Pons (tissue), 1 donor: ENCODE measurements at regions not wholly inside any gene's neighbourhood (a gene's known extent, or its start where the extent isn't known, plus 50 kb on each side); places are given as distances from the start of the nearest gene placed in this dataset.

Source experiments
- DNase-seq: peaks from one replicate; pipeline ENCODE4 v3.0.0-alpha.2; 2016; ENCODE audit warnings: low spot score

DNA sequence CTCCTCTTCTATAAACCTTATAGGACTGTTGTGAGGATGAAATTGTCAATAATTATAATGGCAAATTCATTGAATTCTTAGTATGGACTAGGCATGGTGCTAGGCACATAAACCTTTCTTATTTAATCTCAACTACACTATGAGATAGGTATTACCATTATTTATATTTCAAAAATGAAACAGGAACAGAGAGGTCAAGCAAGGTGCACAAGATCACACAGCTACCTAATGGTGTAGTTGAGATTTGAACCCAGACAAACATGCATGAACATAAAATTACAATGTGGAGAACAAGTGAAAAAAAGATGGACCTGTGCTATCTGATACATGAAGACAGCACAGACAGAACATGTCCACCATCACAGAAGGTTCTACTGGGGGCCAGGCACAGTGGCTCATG, 156.7 kb downstream of the AXIN2 start:
- no peak for DNase-seq

DNA sequence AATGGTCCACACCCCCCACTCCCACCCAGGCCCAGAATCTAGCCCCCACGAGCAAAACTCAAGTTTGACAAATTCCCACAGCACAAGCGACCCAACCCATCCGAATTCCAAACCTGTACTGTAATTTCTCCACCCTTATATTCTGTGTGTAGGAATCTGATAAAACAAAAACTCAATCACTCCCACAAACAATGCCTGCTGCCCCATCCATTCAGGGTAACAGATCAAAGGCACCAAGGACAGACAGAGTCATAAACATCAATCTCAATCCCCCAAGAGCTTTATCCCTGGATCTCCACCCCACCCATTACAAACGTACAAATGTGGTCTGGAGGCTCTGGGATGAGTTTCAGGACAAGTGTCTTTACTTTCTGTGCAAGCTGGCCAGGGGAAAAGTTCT, 157.8 kb downstream of the AXIN2 start:
- DNase-seq = no peak

DNA sequence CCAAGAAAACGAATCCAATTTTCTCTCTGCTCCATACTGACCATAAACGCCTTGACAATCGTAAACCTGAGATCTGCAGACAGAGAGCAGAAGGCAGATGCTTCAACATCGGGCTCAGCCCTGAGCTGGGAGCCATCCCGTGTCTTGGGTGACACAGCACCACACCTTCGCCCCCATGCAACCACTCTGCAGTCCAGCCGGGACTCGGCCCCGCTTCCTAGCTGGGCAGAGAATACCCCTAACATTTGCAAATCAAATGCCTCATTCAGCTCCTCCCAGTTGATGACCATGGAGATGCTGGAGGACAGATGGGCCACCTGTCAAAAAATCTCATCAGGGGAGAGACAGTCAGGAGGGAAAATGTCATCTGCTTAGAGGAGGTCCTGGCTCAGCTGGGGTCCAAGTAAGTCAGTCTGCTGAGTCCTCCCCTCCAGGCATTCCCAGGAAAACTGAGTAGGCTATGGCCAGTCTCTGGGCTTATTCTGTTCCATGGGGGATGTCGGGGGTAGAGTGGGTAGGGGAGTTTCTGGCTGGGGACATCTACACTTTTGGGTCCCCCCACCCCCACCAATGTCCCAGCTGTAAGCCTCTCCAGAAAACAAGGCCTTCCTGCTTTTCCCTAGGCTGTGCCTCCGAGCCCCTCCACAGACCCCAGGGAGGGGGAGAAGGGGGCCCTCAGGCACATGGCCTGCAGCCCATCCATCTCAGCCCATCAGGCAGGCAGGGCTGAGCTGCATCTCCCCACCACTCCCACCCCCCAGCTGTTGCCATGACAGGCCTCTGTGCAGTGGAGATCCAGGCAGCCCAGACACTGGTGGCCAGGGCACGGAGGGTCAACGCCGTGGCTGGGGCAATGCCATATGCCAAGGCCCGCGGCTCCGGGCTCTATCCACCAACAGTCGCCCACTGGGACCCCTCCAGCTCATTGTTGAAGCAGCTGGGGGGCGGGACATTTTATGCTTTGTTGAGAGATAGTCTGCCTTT, 158.6 kb downstream of the AXIN2 start:
- DNase-seq = no peak

DNA sequence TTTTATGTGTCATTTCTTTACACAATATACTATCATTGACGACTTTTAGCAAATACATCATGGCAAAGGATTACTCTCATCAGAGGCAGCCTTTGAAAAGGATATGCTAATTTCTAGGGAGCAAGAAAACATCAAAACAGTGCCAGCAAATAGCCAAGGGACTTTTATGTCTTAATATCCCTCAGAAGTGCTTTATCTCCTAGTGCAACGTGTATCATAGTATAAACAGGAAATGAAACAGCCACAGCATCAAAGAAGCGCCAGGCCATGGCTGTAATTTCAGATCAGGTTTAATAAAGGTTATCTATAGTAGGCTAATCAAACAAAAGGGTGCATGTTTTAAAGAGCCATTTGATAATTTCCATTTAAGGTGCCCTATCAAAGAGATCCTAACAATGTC, 159.9 kb downstream of the AXIN2 start:
- peak; percentile 3 for DNase-seq

DNA sequence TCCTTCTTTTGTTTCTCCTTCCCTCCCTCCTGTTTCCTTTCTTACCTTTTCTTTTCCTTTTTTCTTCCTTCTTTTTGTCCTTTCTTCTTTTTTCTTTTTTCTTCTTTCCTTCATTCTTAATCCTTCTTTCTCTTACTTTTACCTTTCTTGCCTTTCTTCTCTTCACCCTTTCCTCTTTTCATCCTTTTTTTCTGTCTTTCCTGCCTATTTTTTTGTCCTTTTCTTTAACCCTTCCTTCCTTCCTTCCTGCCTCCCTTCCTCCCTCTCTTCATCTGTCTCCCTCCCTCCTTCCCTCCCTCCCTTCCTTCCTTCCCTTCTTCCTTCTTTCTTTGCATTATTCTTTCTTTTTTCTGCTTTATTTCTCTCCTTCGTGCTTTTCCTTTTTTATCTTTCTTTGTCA, 160.7 kb downstream of the AXIN2 start:
- no peak for DNase-seq

DNA sequence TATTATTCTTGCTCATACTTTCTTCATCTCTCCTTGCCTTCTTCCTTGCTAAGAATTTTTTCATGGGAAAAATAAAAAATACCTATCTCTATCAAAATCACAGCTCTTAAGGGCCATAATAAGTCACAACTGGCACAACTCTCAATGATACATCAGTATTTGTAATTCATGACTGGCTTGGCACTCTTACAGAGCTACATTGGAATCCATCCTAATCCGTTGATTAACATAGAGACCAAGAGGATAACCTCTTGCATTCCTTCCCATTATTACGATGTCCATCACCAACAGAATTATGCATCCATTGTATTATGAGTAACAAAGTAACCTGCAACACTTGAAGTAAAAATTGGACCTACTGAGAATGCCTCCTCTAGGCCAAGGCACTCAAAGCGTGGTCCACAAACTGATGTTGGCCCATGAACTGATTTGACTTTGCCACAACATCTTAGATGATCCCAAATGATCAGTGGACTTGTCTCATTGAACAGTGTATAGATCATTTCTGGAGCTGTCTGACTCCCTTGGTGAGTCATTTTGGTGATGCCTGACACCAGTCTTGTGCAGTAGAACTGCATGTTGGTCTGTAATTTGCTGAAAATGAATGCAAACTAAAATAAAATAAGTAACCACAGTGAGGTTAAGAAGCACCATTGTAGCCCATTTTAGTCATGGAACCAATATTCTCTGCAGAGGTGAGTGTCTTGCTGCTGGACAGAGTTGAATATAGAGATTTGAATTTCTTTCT, 163.2 kb downstream of the AXIN2 start:
- no peak for DNase-seq

DNA sequence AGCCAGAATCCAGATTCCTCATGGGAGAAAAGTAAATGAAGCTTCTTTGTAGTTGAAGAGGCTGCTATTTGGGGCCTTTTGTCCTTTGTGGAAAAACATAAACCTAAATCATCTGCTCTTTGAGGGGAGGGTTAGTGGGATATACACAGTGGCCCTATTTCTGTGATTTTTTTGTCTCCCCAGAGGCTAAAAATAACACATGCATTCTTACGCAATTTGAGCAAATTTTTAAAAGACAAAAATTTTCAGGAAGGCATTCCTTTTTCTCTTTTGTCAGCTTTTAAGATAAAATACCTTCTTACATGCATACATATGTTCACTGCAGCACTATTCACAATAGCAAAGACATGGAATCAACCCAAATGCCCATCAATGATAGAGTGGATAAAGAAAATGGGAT, 165.5 kb downstream of the AXIN2 start:
- DNase-seq = no peak

DNA sequence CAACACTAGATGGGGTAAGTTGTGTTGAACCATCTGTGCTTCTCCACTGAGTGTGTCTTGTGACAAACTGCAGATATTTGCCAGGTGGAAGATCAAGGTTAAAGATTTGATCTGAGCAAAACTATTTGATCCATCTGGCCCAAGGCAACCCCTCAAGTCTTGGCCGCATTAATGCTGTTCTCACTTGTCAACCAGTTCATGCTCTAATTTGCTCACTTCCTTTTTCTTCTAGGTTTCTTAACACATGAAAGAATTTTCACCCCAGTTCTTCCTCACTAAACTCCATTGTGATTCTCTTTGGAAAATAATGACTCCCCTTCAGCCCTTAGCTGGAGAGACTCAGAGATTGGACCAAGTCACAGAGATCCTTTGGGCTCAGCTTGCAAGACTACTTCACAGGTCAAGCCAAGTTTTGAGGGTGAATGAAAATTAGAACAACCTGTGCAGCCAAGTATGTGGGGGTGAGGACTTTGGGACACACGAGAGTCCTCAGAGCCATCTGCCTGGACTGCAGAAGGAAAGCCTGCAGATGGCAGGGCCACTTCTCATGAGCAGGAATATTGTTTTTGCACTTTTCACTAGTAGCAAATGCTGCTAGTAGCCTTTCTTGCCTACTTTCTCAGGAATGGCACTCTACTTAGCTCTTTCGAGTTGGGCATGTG, 166.5 kb downstream of the AXIN2 start:
- DNase-seq = peak; percentile 12

DNA sequence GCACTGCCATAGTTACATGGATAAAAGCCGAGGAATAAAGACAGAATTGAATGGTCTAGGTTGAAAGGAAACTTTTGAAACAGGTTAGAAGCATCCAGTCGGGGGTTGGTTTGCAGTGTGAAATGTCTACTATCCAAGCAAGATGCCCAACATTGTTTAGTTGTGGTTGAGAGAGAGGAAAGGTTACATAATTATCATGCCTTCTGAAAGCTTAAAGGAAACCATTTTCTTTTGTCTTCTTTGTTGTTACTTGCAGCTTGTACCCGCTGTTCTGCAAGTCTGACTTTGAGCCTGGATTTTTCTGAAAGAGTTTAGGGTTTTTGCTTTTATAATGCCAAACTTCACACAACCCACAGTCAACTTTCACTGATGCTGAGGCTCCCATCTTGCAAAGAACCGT, 167.9 kb downstream of the AXIN2 start:
- DNase-seq = no peak

DNA sequence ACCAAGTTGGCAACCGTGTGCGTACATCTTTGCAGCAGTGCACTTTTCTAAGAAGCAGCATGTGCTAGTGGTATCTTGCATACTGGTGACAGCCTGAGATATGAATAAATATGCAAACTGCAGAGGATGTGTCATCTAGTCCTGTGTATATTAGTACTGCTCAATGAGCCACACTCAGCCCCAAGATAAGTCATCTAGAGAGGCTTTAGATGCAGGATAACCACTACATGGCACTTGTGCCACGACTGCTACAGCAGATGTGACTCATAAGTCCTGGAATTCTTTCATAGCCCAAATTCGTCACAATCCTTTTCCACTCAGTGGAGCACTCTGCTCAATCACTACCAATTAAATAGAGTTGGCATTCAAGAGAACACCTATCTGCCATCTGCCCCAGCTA, 171.5 kb downstream of the AXIN2 start:
- peak; percentile 11 for DNase-seq

DNA sequence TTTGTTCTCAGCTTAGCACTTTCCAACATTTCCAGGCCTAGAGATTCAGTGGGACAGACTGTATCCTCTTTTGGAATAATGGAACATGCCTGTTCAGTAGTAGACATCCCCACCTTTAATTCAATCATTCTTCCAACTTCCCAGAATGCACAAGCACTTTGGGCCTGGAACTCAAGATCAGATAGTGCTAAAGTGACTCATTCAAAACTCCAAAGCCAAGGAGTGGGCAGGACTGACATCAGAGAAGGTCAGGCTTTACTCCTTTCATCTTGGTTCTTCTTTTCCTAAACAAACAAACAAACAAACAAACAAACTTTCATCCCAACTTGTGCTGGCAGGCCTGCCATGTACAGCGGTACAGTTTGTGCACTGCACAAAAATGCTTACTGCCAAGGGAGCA, 172.0 kb downstream of the AXIN2 start:
- no peak for DNase-seq

DNA sequence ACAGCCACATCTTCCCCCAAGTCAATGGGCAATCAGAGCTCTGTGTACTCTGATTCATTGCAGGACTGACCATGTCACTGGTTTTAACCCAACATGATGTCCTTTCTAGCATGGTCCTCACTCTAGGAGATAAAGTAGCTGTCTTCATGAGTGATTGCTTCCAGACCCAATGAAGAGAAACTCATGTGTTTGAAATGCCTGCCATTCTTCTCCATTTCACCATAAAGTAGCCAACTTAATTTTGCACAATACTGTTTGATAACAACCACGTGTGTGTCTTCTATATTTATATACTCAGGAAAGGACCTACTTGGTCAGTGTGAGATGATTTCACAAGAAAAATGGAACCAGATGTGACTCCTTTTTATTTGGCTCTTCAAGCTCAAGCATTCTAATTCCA, 172.5 kb downstream of the AXIN2 start:
- no peak for DNase-seq

DNA sequence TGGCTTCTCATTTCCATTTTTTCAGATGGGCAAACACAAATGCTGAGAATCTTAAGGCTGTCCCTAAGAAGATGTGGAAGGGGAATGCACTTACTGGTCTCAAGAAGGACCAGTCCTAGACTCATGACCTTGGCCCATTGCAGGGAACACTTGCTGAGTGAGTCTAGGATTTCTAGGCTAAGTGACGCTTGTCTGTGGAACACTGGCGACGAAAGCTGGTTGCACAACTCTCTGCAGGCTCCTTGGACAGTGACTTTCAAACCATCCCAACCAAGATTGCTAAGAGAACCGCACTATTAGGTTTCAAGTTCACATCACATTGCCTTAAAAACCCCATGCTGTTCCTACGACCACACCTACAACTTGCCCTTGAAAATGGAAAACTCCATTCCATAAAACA, 174.1 kb downstream of the AXIN2 start:
- DNase-seq = no peak

DNA sequence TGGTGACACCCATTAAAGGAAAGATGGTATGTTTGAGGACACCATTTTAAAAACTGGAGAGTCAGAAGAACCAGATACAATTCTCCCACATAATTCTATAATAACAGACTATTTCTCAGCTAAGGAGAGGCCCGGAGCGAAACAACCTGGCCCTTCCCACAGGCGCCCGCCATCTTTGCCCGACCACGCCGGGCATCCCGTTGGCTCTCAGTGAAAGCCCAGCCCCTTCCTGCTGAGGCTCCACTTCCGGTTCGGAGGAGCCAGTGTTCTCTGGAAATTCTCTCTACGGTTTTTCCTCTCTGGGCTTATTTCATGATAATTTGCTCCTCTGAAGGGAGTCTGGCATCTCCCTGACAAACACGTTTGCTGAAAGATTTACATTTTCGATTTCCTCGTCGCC, 175.7 kb downstream of the AXIN2 start:
- DNase-seq = no peak

DNA sequence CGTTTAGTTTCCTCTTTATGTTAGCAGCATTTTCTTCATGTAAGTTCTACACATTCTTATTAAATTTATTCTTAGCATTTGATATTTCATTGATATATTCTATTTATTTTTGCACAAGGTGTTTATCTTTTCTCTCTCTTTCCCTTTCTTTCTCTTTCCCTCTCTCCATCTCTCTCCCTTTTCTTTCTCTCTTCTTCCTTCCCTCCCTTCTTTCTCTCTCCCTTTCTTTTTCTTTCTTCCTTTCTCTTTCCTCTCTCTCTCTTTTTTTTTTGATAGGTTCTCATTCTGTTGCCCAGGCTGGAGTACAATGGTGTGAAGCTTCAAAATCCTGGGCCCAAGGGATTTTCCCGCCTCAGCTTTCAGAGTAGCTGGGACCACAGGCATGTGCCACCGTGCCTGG, 176.4 kb downstream of the AXIN2 start:
- DNase-seq = no peak

DNA sequence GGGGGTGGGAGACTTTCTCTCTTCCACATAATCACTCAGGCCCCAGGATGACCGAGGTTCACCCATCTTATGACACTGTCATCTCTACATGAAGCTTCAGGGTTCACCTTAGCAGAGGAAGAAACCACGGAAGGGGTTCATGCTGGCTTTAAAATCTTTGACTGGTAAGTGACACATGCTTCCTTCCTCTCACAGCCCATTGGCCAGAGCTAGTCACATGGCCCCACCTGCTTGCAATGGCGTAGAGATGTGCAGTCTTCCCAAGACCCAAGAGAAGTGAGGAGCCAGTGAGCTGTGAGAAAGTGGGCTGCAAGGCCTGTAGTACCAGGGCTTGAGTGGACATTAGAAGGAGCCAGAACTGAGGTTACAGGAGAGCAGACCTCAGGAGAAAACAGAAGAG, 180.3 kb downstream of the AXIN2 start:
- DNase-seq = no peak

DNA sequence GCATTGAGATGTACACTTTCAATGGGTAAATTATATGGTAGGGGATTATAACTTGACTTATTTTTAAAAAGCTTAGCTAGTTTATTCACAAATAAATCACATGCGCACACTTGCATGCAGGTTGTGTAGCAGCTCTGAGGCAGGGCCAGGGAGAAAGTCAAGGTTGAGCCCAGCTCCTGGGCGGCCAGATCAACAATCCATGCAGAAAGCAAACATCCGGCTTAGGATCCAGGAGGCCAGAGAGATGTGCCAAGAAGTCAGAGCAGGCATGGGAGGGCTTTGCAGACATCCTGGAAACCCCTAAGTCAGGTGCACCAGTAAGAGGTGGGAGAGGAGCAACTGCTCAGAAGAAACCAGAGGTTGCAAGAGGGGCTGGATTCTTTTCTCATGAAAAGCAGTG, 186.5 kb downstream of the AXIN2 start:
- no peak for DNase-seq

DNA sequence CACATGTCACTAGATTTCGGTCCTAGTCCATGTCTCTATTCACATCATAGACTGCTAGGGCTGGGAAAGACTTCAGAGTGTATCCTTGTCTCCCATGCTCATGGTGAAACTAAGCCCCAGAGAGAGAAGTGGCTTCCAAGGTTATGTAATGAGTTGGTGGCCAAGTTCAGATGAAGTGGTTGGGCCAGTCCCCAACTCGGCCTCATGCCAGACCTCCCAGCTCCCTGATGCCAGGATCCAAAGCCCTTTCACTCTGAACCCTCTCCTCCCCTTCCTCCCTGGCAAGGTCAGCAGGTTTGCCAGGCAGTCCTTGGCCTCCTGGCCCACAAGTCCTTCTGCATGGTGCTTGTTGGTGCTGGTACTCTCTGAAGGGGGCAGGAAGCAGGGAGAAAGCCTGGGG, 189.7 kb downstream of the AXIN2 start:
- no peak for DNase-seq

DNA sequence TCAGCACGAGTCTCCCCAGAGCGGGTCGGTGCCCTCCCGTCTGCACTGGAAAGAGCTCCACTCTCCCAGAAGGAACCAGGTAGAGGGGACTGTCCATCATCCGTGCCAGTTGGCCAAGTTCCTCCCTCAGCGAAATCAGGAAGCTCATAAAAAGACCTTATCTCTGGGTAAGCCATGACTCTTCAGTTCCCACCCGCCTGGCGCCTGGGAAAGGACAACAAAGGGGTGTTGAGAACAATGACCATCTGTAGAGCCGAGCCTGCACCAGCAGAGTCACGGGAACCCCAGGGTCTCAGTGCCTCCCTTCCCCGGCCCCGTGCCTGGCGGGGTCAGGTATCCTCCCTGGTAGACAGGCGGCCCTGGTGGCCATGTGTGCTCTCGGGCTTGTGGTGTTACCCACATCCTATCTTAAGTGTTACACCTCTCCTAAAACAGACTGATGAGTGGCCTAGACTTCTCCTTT, 190.7 kb downstream of the AXIN2 start:
- peak; percentile 25 for DNase-seq

DNA sequence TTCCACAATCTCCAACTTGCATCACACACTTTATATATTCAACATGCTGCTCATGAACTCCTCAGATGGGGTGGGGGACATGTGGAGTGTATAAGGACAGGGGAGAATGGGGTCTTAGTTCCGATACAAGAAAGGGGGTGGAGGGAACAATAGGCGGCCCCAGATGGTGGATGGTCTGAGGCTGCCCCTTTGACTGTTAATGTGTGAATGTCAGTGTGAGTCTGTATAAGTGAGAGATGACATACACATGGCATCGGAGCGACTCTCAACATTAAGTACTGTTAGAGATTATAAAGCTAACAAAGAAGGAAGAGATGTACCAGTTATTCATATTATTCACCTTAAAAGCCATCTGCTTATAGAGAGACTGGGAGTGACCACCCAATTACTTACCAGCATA, 193.1 kb downstream of the AXIN2 start:
- DNase-seq = no peak

DNA sequence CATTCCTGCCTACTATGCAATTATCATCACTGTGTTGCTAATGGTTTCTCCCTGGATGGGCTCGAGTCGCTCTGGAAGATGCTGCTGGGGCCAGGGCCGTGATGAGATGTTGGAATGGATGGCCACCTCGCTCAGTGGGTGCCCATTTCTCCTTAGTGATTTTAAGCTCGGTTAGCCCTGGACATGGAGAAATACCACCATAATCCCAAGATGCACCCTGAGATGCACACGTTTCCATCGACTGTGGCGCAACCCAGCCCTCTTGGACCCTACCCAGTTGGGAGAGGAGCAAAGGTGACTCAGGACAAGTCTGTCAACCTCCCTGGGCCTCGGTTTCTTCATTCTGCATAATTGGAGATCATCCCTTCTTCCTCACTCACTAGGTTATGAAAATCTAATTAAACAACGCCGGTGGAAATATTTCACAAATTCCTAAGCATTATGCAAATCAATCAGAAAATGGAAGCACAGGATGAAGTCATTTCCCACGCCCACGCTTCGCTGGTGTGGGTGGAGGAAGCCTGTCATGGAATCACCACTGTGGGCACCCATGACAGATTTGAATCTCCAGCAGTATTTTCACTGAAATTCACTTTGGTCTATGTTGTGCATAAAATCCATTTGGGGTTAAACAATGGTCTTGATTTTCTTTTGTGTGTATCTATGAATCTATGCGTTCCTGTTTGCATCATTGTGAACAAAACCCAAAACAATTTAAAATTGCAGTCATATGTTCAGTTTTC, 195.2 kb downstream of the AXIN2 start:
- no peak for DNase-seq

DNA sequence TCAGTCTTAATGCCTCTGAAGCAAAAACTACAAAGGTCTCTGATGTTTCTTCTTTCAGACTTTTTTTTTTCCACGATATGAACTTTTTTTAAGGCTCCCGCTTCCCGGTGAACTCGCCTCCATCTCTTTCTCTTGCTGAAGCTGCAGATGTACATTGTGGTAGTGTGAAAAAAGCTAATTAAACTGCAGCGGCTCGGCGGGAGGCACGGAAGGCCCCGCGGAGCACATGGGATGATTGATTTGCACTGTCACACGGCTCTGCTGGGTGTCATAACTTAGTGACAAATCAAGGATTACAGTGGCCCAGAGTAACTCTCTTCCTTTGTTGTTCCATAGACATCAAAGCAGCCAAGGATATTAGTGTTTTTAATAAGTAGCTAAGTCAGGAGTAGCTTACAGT, 196.3 kb downstream of the AXIN2 start:
- DNase-seq = no peak
